HG03159 (cell line): ENCODE measurements at regions not wholly inside any gene's neighbourhood (a gene's known extent, or its start where the extent isn't known, plus 50 kb on each side); places are given as distances from the start of the nearest gene placed in this dataset.

Experiments
- ATAC-seq: cut with Tn5 transposase; IDR thresholded peaks from one replicate; pipeline ENCODE4 v1.9.1; 2021; ENCODE audit warnings: mild to moderate bottlenecking, moderate library complexity; ENCODE audit not compliant: unreplicated experiment

DNA sequence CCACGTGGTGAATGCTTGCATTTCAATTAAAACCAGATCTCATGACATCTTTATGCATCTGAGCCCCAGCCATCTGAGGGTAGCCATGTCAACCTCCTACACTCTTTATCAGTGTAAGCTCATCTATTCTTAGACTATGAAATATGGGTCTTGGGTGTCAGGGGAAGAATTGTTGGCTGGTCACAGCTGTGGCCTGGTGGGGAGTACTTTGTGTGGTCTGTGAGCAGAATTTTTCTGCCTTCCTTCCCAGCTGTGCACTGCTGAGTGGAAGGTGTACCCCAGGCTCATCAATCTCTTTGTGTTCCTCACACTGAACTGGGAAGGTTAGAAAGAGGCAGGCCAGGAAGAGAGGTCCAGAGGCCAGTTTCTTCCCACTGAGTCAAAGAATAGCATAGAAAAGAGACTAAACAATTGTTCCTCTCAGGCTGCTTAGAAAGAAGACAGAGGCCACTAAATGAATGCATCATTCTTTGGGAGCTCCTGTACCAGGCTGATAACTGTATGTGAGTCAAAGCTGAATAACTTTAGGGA is 202.7 kb upstream of the RGMB start:
- no peak for ATAC-seq

DNA sequence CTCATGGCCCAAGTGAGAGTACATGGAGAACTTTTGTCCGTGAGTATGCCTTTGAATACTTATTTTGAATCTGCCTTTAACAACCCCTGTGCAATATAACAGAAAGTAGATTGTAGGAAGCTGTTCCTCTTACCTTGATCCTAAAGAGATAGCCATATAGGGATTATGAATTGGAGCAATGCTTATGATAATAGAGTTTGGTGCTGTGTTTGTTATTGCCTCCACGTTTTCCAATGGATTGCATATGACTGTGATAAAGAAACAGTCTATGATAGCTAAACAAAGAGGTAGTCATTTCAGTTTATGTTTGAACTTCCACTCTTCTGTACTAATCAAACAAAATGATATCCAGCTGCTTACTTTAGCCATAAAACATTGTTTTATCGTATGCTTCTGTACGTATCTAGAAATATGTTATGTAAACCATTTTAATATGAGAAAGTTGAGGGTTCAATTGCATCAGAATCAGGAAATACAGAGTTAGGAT is 199.6 kb upstream of the RGMB start:
- no peak for ATAC-seq

DNA sequence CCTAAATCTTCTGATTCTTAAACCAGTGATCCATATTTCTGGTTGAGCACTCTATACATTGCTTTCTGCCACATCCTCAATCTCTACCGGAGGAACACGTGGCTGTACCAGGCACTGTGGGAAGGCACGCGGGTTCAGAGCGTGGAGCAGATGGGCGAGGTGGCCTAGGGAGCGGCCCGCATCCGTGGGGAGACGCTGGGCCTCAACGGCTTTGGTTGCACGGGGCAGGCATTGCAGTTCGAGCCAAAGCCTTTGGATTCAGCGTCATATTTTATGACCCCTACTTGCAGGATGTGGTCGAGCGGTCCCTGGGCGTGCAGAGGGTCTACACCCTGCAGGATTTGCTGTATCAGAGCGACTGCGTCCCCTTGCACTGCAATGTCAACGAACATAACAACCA is 197.2 kb upstream of the RGMB start:
- no peak for ATAC-seq

DNA sequence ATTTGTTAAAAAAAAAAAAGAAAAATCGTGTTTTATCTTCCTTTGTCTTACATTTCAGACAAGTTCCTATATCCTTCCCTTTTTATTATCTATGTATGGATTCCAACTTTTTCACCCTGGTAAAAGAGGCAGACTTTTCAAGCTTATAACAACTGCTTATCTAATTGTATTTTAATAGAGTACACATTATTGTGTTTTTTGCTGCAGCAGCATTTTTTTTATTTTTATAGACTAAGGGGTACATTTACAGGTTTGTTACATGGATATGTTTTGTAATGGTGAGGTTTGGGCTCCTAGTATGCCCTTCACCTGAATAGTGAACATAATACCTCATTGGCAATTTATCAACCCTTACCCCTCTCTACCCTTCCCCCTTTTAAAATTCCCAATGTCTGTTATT is 195.0 kb upstream of the RGMB start:
- ATAC-seq, result no peak

DNA sequence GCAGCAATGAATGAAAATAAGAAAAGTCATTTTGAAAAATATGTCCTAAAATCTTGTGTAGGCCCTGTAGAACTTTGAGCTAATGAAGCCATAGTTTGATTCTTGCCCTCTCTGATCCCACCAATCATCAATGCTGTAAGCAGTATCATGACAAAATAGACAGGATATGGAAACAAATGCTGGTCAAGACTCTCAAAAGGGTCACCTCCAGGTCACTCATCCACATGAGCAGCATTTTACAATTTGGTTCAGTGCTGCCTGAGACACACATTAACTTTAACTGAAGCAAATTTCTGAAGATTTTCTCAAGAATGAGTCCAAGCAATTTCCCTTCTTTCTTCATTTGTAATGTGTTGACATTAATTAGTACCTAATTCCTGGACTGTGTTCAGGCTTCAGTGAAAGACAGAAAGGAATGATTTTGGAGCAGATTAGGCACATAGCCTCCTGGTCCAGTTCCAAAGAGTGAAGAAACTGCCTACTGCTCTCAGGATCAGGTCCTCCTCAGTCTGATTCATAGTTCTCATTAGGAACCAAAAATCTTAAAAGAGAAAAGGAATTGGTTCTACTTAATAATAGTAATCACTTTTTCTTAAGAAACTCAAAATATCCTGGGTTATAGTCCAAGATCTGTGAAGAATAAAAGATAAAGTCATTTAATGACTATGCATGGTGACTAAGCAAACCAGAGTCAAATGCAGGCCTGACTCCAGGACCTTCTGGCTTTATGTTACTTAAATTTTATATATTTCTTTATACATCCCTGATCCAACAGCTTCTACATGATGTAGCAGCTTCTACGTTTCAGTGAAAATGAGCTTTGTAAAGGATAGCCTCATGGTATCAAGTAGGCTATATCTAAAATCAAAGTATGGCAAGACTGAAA is 192.1 kb upstream of the RGMB start:
- no peak for ATAC-seq

DNA sequence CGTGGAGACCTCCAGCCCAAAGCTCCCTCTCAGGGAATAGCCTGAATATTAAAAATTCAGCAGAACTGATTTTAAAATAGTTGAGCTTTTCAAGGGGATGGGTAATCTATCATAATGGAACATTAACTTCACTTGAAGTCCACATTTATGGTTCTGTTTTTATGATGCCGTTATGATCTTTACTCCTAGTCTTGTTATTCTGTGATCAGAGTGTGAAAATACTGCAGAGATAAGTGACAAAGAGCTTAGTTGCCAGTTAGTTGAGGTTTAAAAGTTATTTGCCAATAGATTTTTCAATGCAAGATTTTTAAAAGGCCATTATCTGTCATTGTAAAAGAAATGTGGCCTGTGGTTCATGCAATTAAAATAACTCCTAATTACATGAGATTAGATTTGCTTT is 189.9 kb upstream of the RGMB start:
- no peak for ATAC-seq

DNA sequence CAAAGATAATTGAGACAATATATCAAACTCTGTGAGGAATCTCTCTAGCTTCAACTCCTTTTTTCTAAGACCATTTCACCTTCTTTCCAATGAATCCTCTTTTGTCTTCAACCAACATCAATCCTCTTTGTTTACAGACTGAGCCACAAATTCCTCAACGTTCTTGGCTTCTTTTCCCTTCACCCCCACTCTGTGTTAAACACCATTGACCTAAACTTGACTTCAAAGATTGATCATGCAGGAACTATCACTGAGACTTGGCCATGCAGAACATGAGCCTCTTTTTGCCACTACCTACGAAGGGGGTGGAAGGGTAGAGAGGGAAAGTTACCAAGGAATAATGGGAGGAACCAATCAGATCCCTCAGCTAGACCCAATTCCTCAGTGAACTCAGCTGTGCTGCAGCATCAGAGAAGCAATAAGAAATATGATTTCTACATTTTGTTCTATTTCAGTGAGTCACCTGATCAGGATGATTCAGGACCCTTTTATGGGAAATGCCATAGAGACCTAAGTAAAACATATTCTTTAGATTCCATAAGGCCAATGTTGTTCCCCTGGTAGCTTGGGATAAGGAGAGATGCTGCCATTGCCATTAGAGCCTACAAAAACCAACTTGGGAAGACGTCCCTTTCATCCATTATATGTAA is 187.7 kb upstream of the RGMB start:
- no peak for ATAC-seq

DNA sequence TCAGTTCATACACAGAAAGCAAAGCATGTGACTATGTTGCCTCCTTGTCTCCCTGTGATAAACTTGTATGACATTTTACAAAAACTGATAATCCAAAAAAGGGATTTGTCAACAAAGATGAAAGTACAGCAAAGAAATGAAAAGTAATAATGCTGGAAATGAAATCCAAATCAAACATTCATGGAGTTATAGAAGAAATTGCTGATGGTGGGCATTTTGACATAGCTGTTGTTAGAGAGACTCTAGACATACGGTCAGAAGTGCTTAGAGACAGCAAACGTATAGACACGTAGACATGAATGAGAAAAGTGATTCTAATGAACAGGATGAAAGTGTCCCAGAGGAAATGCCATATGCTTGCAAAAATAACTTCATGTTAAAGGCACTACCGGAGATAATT is 186.9 kb upstream of the RGMB start:
- ATAC-seq, result no peak

DNA sequence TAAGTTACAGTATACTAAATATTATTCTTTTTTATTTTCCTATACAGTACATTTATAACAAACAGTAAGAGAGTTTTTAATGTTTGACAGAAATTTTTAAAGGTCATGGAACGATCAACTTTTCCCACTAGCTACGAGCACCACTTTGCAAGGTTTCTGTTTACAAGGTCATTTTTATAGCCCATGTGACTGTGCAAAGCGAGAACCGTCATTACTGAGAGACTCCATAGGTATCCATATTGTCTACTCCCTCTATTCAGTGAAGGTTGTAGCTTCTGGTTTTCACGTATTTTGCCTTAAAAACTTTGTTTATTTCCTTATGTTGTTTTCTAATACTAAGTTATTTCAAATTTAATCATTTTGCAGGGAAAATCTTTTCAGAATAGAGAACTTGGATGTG is 186.3 kb upstream of the RGMB start:
- ATAC-seq, result no peak

DNA sequence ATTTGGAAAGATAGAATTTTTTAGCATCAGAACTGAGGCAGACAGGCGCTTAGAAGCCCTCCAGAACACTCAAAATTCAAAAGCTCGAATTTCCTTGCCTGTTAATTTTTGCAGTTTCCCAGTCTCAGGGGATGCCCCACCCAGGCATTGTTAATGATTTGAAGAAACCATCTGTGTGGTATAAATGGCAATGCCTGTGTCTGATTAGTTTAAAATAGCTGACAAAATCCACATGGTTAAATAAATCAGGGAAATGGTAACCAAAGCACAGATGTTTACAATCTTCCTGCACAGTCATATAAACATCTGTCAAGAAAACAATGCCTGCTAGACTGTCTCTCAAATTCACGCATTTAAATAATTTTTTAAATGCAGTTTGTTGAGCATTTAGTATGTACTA is 185.2 kb upstream of the RGMB start:
- no peak for ATAC-seq

DNA sequence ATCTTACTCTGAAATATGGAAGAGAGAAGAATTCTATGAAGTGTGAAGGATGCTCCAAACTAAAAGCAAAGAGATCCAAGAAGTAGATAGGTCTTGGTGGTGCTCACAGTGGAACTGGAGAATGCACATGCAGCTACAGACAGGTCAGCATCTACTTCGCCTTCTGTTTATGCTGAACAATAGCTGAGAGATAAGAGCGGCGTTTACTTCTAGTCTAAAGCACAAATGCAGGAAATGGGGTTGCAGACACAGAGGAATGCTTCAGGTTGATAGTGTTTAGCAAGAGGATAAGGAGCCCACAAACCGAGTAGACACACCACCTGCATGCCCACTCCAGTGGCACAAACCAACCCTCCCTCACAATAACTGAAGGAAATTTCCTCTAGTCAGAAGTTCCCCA is 180.0 kb upstream of the RGMB start:
- ATAC-seq, result no peak

DNA sequence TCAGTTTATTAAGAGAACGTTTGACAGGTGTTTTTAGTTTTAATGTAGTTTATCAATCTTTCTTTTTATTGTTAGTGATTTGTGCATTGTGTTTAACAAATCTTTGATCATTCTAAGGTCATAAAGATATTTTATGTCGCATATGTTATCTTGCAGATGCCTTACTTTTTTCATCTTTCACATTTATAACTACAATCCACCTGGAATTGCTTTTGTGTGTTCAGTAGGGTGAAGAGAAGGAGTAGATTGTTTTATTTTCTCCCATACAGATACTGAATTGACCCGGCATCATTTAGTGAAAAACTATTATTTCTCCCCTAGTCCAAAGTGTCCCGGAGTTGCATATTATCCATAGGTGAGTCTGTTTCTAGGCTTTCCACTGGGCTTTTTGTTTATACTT is 179.4 kb upstream of the RGMB start:
- no peak for ATAC-seq

DNA sequence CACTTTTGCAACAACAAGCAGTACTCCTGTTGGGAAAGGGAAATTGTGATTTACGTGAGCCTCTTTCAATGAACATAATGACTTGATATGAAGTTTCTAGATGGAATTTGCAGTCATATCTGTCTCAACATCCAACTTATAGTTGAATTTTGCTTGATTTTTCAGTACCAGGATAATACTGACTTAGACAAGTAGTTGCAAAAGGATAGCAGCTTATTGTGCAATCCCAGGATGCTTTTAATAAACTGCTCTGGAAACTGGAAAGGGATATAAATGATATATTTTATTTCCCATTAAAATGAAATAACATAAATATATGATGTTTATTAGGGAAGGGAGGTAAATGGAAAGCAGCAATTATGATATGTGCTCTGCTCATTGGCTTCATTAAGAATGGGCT is 174.4 kb upstream of the RGMB start:
- no peak for ATAC-seq

DNA sequence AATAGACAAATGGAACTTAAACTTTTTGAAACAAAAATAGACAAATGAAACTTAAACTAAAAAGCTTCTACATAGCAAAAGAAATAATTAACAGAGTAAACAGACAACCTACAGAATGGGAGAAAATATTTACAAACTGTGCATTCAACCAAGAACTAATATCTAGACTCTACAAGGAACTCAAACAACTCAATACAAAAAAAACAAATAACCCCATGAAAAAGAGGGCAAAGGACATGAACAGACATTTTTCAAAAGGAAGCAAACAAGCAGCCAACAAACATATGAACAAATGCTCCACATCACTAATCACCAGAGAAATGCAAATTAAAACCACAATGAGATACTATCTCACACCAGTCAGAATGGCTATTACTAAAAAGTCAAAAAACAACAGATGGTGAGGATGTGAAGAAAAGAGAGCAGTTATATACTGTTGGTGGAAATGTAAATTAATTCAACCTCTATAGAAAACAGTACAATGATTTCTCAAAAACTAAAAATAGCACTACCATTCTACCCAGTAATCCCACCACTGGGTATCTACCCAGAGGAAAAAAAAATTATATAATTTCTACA is 170.8 kb upstream of the RGMB start:
- no peak for ATAC-seq

DNA sequence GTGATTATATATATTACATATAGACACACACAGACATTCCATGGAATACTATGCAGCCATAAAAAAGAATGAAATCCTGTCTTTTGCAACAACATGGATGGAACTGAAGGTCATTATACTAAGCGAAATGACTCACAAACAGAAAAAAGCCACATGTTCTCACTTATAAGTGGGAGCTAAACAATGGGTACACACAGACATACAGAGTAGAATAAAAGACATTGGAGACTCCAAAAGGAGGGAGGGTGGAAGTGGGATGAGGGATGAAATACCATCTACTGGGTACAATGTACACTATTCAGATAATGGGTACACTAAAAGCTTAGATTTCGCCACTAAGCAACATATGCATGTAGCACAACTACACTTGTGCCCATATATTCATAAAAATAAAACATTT is 170.0 kb upstream of the RGMB start:
- ATAC-seq, result no peak

DNA sequence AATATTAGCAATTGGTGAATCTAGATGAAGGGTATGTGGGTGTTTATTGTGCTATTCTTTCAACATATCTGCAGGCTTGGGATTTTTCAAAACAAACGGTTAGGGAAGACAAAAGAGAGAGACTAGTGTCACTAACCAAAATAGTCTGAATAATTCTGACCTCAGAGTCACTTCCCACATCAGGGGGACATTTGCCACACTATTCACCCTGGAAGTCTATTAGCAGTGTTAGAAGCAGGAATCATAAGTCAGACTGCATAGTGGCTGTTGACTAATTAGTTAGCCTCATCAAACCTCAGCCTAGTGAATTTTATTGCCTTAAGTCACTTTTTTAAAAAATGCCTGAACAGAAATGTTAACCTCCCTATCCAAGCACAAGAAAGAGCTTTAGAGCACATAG is 169.2 kb upstream of the RGMB start:
- no peak for ATAC-seq

DNA sequence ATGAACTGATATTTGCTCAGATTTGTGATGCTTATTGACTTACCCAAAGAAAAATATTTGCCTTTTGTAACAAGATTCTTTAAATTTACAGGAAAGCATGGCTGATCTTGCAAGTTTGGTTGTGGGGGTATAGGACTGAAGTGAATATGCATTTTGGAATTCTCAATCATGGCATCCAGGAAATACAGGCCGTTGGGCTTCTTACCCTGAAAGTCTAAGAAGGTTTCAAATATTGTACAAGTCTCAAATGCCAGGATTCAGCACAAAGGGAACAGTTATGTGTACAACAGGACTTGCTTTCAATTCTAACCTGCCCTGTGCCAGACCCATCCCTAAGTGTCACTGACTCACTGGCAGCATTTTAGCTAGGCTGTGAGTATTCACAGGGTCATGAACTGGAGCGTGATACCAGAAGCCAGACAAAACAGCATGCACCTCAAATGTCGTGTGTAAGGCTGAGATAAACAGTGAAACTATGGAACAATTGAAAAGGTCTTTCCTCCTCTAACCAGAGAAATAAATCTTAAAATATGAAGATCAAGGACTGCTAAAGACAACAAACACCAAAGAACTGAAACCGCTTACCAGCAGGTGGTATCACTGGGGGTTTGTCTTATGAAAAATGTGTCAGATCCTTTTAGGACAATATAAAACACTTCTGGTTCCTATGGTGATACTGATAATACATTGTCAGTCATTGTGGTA is 168.6 kb upstream of the RGMB start:
- ATAC-seq, result peak; percentile 43

DNA sequence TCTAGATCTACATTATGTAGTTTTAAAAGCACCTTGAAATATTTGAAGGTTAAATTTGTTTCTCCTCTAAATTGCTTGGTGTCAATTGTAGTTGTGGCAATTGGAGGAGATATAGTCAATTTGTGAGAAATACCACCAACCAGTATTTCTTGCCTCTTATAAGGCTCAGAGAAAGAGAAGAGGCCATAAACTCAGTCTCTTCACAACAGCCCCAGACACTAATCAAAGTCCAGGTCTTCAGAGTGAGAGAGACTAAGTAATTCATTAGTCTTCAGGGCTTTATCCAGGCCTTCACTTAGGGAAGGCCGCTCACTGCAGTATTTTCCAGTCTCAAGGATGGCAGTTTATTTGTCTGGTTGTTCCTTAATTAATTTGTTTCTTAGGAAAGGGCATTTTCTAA is 168.0 kb upstream of the RGMB start:
- ATAC-seq, result no peak

DNA sequence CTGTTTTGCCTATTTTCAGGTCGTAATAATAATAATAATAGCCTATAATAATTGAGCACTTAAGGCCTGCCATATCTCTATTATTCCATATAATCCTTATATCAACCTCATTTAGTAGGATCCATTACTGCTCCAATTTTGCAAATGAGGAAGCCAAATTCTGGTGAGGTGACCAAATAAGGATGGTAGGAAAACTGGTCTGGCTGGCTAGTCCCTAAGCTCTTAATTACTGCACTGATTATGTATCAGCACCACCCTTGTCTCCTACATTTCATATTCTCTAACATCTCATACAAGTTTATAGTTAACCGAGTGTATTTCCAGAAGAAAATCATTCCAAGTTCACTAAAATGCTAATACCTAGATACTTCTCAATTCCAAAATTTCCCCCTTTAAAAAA is 166.5 kb upstream of the RGMB start:
- no peak for ATAC-seq

DNA sequence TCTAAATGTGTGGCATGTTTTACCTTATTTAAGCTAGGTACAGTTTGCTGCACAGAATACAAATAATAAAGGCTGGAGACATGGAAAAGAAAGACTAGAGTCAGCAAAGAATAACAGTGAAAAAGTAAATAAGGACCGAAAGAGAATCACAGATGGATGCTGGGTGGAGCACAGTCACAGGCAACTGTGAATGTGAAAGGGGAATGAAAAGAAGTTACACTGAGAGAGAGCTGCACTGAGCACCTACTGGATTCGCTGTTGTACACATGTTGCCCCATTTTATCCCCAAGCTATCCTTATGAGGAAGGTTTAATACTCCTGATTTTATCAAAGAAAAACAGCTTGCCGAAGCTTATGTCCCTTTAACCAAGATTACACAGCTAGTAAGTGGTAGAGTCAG is 165.4 kb upstream of the RGMB start:
- ATAC-seq, result no peak

DNA sequence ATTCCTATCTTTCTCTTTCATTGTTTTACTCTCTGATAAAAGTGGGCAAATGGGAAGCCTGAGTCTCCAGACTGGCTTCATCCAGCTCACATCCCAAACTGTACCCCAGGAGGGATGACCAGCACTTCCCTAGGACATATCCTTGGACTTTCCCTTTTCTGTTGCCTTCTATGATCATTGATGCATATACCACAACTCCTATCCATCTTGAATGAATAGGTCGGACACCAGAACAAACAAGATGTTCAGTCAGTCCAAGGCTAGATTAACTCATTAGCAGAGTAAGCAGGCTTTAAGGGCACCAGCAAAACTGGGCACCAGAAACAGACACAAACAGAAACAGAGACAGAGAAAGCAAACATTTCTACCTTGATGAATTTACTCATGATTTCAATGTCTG is 159.1 kb upstream of the RGMB start:
- no peak for ATAC-seq
